GM23338 (cell line): ENCODE measurements at regions not wholly inside any gene's neighbourhood (a gene's known extent, or its start where the extent isn't known, plus 50 kb on each side); places are given as distances from the start of the nearest gene placed in this dataset.

ENCODE experiments used
- ATAC-seq: fragments of 200-7000 bp; cut with Tn5 transposase; 3 replicates; pipeline ENCODE4 v1.9.1; 2020
- DNase-seq: peaks from one replicate; pipeline ENCODE4 v3.0.0-alpha.2; 2015; ENCODE audit warnings: low spot score
- H2AFZ ChIP-seq: fragments of 200-600 bp; sonication (generic); 2 replicates; pipeline ENCODE4 v1.8.0; 2016; ENCODE audit warnings: antibody characterized with exemption, mild to moderate bottlenecking, moderate library complexity
- H3F3A ChIP-seq: fragments of 200-600 bp; sonication (generic); replicated peaks from 2 replicates; pipeline ENCODE4 v1.8.0; 2017; ENCODE audit warnings: antibody characterized with exemption, mixed run types, low read depth
- H3K27ac ChIP-seq: fragments of 200-600 bp; sonication (generic); 2 replicates; pipeline ENCODE4 v1.6.1; 2016; ENCODE audit warnings: low read depth
- H3K27me3 ChIP-seq: fragments of 200-600 bp; sonication (generic); 2 replicates; pipeline ENCODE4 v1.8.0; 2016; ENCODE audit warnings: mild to moderate bottlenecking, mixed run types, moderate library complexity; ENCODE audit not compliant: insufficient read depth
- H3K36me3 ChIP-seq: fragments of 200-600 bp; sonication (generic); 2 replicates; pipeline ENCODE4 v1.8.0; 2016; ENCODE audit warnings: mild to moderate bottlenecking; ENCODE audit not compliant: insufficient read depth
- H3K4me1 ChIP-seq: fragments of 200-600 bp; sonication (generic); 2 replicates; pipeline ENCODE4 v1.8.0; 2016; ENCODE audit warnings: mild to moderate bottlenecking, moderate library complexity; ENCODE audit not compliant: insufficient read depth
- H3K4me2 ChIP-seq: fragments of 200-600 bp; sonication (generic); 2 replicates; pipeline ENCODE4 v1.7.1; 2017; ENCODE audit warnings: mixed run types
- H3K4me3 ChIP-seq: fragments of 200-600 bp; sonication (generic); 2 replicates; pipeline ENCODE4 v1.6.1; 2016; ENCODE audit warnings: mixed run types
- H3K79me2 ChIP-seq: fragments of 200-600 bp; sonication (generic); replicated peaks from 2 replicates; pipeline ENCODE4 v1.8.0; 2017; ENCODE audit warnings: mild to moderate bottlenecking; ENCODE audit not compliant: insufficient read depth
- H3K9me2 ChIP-seq: fragments of 200-600 bp; sonication (generic); 2 replicates; pipeline ENCODE4 v1.8.0; 2017; ENCODE audit not compliant: insufficient read depth
- H4K20me1 ChIP-seq: fragments of 200-600 bp; sonication (generic); replicated peaks from 2 replicates; pipeline ENCODE4 v1.8.0; 2017; ENCODE audit warnings: mild to moderate bottlenecking; ENCODE audit not compliant: insufficient read depth
- H3K27ac Mint-ChIP-seq: 2 replicates; pipeline ENCODE4 v1.8.0; 2020; ENCODE audit warnings: inconsistent platforms, mild to moderate bottlenecking, moderate library complexity, mixed read lengths
- H3K27me3 Mint-ChIP-seq: 3 replicates; pipeline ENCODE4 v1.8.0; 2022; ENCODE audit warnings: low read depth, mild to moderate bottlenecking, moderate library complexity, mixed read lengths, inconsistent platforms; ENCODE audit not compliant: insufficient read depth, poor library complexity
- H3K36me3 Mint-ChIP-seq: 3 replicates; pipeline ENCODE4 v1.8.0; 2021; ENCODE audit warnings: low read depth, mild to moderate bottlenecking, inconsistent platforms, moderate library complexity, mixed read lengths
- H3K4me1 Mint-ChIP-seq: 3 replicates; pipeline ENCODE4 v1.8.0; 2020; ENCODE audit warnings: mild to moderate bottlenecking, inconsistent platforms, mixed read lengths
- H3K4me3 Mint-ChIP-seq: 3 replicates; pipeline ENCODE4 v1.8.0; 2021; ENCODE audit warnings: moderate library complexity, mild to moderate bottlenecking, inconsistent platforms, mixed read lengths
- H3K9me3 Mint-ChIP-seq: 3 replicates; pipeline ENCODE4 v1.8.0; 2020; ENCODE audit warnings: moderate library complexity, mild to moderate bottlenecking, inconsistent platforms, mixed read lengths
- CREB1 ChIP-seq: fragments of 250-450 bp; sonication (Bioruptor Pico); IDR thresholded peaks from 2 replicates; pipeline ENCODE4 v1.5.0; 2020; ENCODE audit warnings: low read depth, mild to moderate bottlenecking, moderate library complexity
- EZH2 ChIP-seq: fragments of 200-600 bp; sonication (generic); IDR thresholded peaks from one replicate; pipeline ENCODE4 v1.8.0; 2017; ENCODE audit warnings: antibody characterized with exemption, mild to moderate bottlenecking, low read depth; ENCODE audit not compliant: unreplicated experiment
- EZH2phosphoT487 ChIP-seq: fragments of 200-600 bp; sonication (generic); IDR thresholded peaks from one replicate; pipeline ENCODE4 v1.8.1; 2018; ENCODE audit warnings: antibody characterized with exemption; ENCODE audit not compliant: unreplicated experiment
- JUNB ChIP-seq: IDR thresholded peaks from one replicate; pipeline ENCODE4 v1.6.1; 2016; ENCODE audit warnings: antibody characterized with exemption; ENCODE audit not compliant: unreplicated experiment
- NANOG ChIP-seq: IDR thresholded peaks from 2 replicates; pipeline ENCODE4 v1.6.1; 2016; ENCODE audit warnings: antibody characterized with exemption, borderline replicate concordance
- POLR2AphosphoS5 ChIP-seq: IDR thresholded peaks from 2 replicates; pipeline ENCODE4 v1.6.1; 2016; ENCODE audit warnings: antibody characterized with exemption, low read depth
- REST ChIP-seq: IDR thresholded peaks from one replicate; pipeline ENCODE4 v1.6.1; 2018; ENCODE audit warnings: antibody characterized with exemption; ENCODE audit not compliant: unreplicated experiment
- STAT1 ChIP-seq: IDR thresholded peaks from one replicate; pipeline ENCODE4 v1.6.1; 2016; ENCODE audit warnings: antibody characterized with exemption; ENCODE audit not compliant: unreplicated experiment
- ZNF114 ChIP-seq: fragments of 250-450 bp; sonication (Bioruptor Pico); IDR thresholded peaks from 2 replicates; pipeline ENCODE4 v1.5.0; 2020; ENCODE audit warnings: mild to moderate bottlenecking, moderate library complexity
- ZNF331 ChIP-seq: fragments of 250-450 bp; sonication (Bioruptor Pico); IDR thresholded peaks from 2 replicates; pipeline ENCODE4 v1.5.0; 2020; ENCODE audit warnings: low read depth, mild to moderate bottlenecking, moderate library complexity
- TF ChIP-seq, protein P1 (sequence below): IDR thresholded peaks from 2 replicates; pipeline ENCODE4 v1.6.1; 2016; ENCODE audit warnings: antibody characterized with exemption
- TF ChIP-seq, protein P2 (sequence below), 2 experiments: fragments of 200-600 bp in 1 of 2; sonication (generic) in 1 of 2; conservative IDR thresholded peaks; 2 replicates each; pipeline versions ENCODE4 v1.5.1 to v1.6.1; 2016 to 2017; ENCODE audit warnings: antibody characterized with exemption in 2 of 2, low read depth in 2 of 2, mild to moderate bottlenecking in 2 of 2, moderate library complexity in 1 of 2
- TF ChIP-seq, protein P3 (sequence below): fragments of 250-450 bp; sonication (Bioruptor Pico); IDR thresholded peaks from 2 replicates; pipeline ENCODE4 v1.5.0; 2020; ENCODE audit warnings: mild to moderate bottlenecking, moderate library complexity

GRCh38 chr11:106468086-106468485 is 390.6 kb downstream of the AASDHPPT start:
- H3K36me3 Mint-ChIP-seq = no peaks in the 10 kb centered on the region
- no peaks in the 10 kb centered on the region for H3K27me3 Mint-ChIP-seq
- no peak for ATAC-seq
- Histone ChIP-seq H3K36me3 (no peaks in the 10 kb centered on the region), H3K4me2 (no peak overlapping the region), H3K4me1 (peaks cover 6% of the 10 kb centered on the region; the same call in 1 of the 2 replicates), H3K79me2 (no peaks in the 10 kb centered on the region), H3F3A (no peaks in the 10 kb centered on the region), H2AFZ (no peak overlapping the region), H3K27me3 (no peaks in the 10 kb centered on the region), H3K27ac (no peak overlapping the region), H4K20me1 (no peaks in the 10 kb centered on the region), H3K9me2 (no peaks in the 10 kb centered on the region), H3K4me3 (no peak overlapping the region)
- peaks cover 3% of the 10 kb centered on the region; the same call in 1 of the 3 replicates for H3K9me3 Mint-ChIP-seq
- H3K27ac Mint-ChIP-seq = no peak overlapping the region
- no peak overlapping the region for H3K4me3 Mint-ChIP-seq
- TF ChIP-seq, protein P1, sequence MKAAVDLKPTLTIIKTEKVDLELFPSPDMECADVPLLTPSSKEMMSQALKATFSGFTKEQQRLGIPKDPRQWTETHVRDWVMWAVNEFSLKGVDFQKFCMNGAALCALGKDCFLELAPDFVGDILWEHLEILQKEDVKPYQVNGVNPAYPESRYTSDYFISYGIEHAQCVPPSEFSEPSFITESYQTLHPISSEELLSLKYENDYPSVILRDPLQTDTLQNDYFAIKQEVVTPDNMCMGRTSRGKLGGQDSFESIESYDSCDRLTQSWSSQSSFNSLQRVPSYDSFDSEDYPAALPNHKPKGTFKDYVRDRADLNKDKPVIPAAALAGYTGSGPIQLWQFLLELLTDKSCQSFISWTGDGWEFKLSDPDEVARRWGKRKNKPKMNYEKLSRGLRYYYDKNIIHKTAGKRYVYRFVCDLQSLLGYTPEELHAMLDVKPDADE = no peak
- no peak for TF ChIP-seq ZNF331 (CRISPR knock-in tag)
- TF ChIP-seq, protein P2, sequence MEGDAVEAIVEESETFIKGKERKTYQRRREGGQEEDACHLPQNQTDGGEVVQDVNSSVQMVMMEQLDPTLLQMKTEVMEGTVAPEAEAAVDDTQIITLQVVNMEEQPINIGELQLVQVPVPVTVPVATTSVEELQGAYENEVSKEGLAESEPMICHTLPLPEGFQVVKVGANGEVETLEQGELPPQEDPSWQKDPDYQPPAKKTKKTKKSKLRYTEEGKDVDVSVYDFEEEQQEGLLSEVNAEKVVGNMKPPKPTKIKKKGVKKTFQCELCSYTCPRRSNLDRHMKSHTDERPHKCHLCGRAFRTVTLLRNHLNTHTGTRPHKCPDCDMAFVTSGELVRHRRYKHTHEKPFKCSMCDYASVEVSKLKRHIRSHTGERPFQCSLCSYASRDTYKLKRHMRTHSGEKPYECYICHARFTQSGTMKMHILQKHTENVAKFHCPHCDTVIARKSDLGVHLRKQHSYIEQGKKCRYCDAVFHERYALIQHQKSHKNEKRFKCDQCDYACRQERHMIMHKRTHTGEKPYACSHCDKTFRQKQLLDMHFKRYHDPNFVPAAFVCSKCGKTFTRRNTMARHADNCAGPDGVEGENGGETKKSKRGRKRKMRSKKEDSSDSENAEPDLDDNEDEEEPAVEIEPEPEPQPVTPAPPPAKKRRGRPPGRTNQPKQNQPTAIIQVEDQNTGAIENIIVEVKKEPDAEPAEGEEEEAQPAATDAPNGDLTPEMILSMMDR (conservative IDR thresholded peaks at IDR 0.05; ENCODE audit: low read depth in 2 of 2) = no peak
- no peak for TF ChIP-seq JUNB
- TF ChIP-seq NANOG = no peak
- no peak for TF ChIP-seq CREB1 (CRISPR knock-in tag)
- no peak for TF ChIP-seq EZH2phosphoT487
- TF ChIP-seq, protein P3, sequence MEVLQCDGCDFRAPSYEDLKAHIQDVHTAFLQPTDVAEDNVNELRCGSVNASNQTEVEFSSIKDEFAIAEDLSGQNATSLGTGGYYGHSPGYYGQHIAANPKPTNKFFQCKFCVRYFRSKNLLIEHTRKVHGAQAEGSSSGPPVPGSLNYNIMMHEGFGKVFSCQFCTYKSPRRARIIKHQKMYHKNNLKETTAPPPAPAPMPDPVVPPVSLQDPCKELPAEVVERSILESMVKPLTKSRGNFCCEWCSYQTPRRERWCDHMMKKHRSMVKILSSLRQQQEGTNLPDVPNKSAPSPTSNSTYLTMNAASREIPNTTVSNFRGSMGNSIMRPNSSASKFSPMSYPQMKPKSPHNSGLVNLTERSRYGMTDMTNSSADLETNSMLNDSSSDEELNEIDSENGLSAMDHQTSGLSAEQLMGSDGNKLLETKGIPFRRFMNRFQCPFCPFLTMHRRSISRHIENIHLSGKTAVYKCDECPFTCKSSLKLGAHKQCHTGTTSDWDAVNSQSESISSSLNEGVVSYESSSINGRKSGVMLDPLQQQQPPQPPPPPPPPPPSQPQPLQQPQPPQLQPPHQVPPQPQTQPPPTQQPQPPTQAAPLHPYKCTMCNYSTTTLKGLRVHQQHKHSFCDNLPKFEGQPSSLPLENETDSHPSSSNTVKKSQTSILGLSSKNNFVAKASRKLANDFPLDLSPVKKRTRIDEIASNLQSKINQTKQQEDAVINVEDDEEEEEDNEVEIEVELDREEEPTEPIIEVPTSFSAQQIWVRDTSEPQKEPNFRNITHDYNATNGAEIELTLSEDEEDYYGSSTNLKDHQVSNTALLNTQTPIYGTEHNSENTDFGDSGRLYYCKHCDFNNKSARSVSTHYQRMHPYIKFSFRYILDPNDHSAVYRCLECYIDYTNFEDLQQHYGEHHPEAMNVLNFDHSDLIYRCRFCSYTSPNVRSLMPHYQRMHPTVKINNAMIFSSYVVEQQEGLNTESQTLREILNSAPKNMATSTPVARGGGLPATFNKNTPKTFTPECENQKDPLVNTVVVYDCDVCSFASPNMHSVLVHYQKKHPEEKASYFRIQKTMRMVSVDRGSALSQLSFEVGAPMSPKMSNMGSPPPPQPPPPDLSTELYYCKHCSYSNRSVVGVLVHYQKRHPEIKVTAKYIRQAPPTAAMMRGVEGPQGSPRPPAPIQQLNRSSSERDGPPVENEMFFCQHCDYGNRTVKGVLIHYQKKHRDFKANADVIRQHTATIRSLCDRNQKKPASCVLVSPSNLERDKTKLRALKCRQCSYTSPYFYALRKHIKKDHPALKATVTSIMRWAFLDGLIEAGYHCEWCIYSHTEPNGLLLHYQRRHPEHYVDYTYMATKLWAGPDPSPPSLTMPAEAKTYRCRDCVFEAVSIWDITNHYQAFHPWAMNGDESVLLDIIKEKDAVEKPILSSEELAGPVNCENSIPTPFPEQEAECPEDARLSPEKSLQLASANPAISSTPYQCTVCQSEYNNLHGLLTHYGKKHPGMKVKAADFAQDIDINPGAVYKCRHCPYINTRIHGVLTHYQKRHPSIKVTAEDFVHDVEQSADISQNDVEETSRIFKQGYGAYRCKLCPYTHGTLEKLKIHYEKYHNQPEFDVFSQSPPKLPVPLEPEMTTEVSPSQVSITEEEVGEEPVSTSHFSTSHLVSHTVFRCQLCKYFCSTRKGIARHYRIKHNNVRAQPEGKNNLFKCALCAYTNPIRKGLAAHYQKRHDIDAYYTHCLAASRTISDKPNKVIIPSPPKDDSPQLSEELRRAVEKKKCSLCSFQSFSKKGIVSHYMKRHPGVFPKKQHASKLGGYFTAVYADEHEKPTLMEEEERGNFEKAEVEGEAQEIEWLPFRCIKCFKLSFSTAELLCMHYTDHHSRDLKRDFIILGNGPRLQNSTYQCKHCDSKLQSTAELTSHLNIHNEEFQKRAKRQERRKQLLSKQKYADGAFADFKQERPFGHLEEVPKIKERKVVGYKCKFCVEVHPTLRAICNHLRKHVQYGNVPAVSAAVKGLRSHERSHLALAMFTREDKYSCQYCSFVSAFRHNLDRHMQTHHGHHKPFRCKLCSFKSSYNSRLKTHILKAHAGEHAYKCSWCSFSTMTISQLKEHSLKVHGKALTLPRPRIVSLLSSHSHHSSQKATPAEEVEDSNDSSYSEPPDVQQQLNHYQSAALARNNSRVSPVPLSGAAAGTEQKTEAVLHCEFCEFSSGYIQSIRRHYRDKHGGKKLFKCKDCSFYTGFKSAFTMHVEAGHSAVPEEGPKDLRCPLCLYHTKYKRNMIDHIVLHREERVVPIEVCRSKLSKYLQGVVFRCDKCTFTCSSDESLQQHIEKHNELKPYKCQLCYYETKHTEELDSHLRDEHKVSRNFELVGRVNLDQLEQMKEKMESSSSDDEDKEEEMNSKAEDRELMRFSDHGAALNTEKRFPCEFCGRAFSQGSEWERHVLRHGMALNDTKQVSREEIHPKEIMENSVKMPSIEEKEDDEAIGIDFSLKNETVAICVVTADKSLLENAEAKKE (CRISPR knock-in tag) = no peak
- TF ChIP-seq REST = no peak
- no peak for TF ChIP-seq POLR2AphosphoS5
- TF ChIP-seq STAT1 = no peak
- no peak for TF ChIP-seq ZNF114 (CRISPR knock-in tag)
- TF ChIP-seq EZH2 = no peak
- peaks cover 5% of the 10 kb centered on the region for H3K4me1 Mint-ChIP-seq
- DNase-seq = no peak
